ENCODE measurements at regions not wholly inside any gene's neighbourhood (a gene's known extent, or its start where the extent isn't known, plus 50 kb on each side); places are given as distances from the start of the nearest gene placed in this dataset.

DNA sequence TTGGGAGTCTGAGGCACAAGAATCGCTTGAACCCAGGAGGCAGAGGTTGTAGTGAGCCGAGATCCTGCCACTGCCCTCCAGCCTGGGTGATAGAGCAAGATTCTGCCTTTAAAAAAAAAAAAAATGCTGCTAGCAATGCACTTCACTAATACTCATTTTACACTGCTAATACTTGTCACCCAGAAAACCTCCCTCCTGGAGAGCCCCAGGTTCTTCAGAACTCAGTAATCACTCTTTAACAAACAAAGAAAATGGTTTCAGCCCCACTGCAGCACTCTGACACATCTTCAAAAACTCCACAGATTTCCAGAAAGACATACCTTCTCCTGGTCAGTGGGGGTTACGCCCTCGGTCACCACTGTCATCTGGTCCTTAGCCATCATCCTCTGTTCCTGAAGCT, 366.7 kb downstream of the SHQ1 start:
- TF ChIP-seq, protein P1, sequence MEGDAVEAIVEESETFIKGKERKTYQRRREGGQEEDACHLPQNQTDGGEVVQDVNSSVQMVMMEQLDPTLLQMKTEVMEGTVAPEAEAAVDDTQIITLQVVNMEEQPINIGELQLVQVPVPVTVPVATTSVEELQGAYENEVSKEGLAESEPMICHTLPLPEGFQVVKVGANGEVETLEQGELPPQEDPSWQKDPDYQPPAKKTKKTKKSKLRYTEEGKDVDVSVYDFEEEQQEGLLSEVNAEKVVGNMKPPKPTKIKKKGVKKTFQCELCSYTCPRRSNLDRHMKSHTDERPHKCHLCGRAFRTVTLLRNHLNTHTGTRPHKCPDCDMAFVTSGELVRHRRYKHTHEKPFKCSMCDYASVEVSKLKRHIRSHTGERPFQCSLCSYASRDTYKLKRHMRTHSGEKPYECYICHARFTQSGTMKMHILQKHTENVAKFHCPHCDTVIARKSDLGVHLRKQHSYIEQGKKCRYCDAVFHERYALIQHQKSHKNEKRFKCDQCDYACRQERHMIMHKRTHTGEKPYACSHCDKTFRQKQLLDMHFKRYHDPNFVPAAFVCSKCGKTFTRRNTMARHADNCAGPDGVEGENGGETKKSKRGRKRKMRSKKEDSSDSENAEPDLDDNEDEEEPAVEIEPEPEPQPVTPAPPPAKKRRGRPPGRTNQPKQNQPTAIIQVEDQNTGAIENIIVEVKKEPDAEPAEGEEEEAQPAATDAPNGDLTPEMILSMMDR (IDR thresholded peaks at IDR 0.05): no peak
- no peak for TF ChIP-seq POLR2A (IDR thresholded peaks at IDR 0.05)

Data from testis (tissue), 2 donors.